Skeletal muscle tissue (tissue), 3 donors: ENCODE measurements at regions not wholly inside any gene's neighbourhood (a gene's known extent, or its start where the extent isn't known, plus 50 kb on each side); places are given as distances from the start of the nearest gene placed in this dataset.

ENCODE experiments used
- H3K27ac ChIP-seq: one replicate; pipeline ENCODE4 v1.7.0; 2013; ENCODE audit warnings: mild to moderate bottlenecking, low read depth, low read length, inconsistent platforms
- H3K27me3 ChIP-seq, 3 donors: one replicate each; pipeline ENCODE4 v1.7.0; 2013; ENCODE audit warnings: low read length in 3 of 3; ENCODE audit not compliant: control insufficient read depth in 3 of 3, insufficient read depth in 3 of 3
- H3K36me3 ChIP-seq, 3 donors: one replicate each; pipeline ENCODE4 v1.7.0; 2013; ENCODE audit warnings: low read length in 3 of 3; ENCODE audit not compliant: control insufficient read depth in 3 of 3, insufficient read depth in 3 of 3
- H3K4me1 ChIP-seq, 3 donors: one replicate each; pipeline ENCODE4 v1.7.0; 2013; ENCODE audit warnings: low read length in 3 of 3, mild to moderate bottlenecking in 3 of 3; ENCODE audit not compliant: control insufficient read depth in 3 of 3, insufficient read depth in 3 of 3
- H3K4me3 ChIP-seq, 3 donors: one replicate each; pipeline ENCODE4 v1.7.0; 2013; ENCODE audit warnings: low read length in 3 of 3
- H3K9ac ChIP-seq, 3 donors: one replicate each; pipeline ENCODE4 v1.7.0; 2013; ENCODE audit warnings: low read length in 3 of 3, mild to moderate bottlenecking in 3 of 3, moderate library complexity in 2 of 3, low read depth in 1 of 3
- H3K9me3 ChIP-seq, 3 donors: one replicate each; pipeline ENCODE4 v1.7.0; 2013; ENCODE audit warnings: low read length in 3 of 3; ENCODE audit not compliant: control insufficient read depth in 3 of 3
- donor health status: Osteomylitis.

- Histone ChIP-seq H3K4me1 (no peaks in the 10 kb centered on the region), H3K27ac (no peak overlapping the region), H3K9ac (no peak overlapping the region), H3K9me3 (no peaks in the 10 kb centered on the region), H3K4me3 (no peak overlapping the region), H3K27me3 (no peaks in the 10 kb centered on the region), H3K36me3 (no peaks in the 10 kb centered on the region)
Observed at GRCh38 chr7:86313842-86314241, 329.9 kb upstream of the GRM3 start.

DNA sequence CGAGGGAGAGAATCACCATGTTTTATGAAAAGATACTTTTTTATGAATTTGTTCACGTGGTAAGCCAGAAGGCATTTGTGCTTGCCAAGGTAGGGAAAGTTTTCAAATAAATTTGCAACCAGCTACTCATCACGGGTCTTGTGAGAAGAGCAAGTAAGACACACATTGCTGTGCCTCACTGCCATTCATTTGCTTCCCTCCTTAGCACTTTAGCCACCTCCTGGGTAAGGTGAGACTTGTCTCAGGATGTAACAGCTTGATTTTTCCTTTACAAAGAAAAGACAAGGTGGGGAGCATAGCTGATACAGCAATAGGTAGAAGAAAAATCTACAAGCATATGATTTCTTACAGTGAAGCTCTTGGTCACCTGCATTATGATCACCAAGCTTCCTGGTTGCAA lies 342.4 kb upstream of the GRM3 start:
- H3K27ac ChIP-seq = no peak overlapping the region
- H3K36me3 ChIP-seq = no peaks in the 10 kb centered on the region
- H3K9ac ChIP-seq = no peak overlapping the region
- H3K4me1 ChIP-seq = no peaks in the 10 kb centered on the region
- no peak overlapping the region for H3K4me3 ChIP-seq
- H3K9me3 ChIP-seq = no peaks in the 10 kb centered on the region
- H3K27me3 ChIP-seq = no peaks in the 10 kb centered on the region

- no peaks in the 10 kb centered on the region for H3K36me3 ChIP-seq
- no peak overlapping the region for H3K9ac ChIP-seq
- H3K27me3 ChIP-seq = no peaks in the 10 kb centered on the region
- no peak overlapping the region for H3K27ac ChIP-seq
- no peaks in the 10 kb centered on the region for H3K9me3 ChIP-seq
- H3K4me1 ChIP-seq = no peaks in the 10 kb centered on the region
- no peak overlapping the region for H3K4me3 ChIP-seq
Observed at GRCh38 chr7:86295526-86295925, 348.2 kb upstream of the GRM3 start.

DNA sequence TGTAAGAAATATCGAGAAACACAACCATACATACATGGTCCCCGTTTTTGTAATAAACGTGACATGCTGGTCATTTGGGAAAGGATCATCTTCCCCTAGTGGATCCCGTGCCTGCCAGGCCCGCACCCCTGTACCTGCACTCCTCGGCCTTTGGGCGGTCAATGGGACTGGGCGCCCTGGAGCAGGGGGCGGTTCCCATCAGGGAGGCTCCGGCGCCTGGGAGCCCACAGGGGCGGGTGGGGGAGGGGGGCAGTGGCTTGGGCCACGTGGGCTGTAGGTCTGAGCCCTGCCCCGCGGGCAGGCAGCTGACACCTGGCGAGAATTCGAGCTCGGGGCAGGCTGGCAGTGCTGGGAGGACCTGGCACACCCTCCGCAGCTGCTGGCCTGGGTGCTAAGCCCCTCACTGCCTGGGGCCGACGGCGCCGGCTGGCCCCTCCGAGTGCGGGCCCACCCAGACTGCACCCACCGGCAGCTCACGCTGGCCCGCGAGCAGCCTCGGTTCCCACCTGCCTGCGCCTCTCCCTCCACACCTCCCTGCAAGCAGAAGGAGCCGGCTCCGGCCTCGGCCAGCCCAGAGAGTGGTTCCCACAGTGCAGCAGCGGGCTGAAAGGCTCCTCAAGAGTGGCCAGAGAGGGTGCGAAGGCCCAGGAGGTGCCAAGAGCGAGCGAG lies 361.6 kb upstream of the GRM3 start:
- H3K27me3 ChIP-seq = no peaks in the 10 kb centered on the region

GRCh38 chr7:86280150-86280549 lies 363.6 kb upstream of the GRM3 start:
- no peak overlapping the region for H3K27ac ChIP-seq
- H3K36me3 ChIP-seq = no peaks in the 10 kb centered on the region
- H3K4me3 ChIP-seq = no peak overlapping the region
- no peaks in the 10 kb centered on the region for H3K27me3 ChIP-seq
- no peak overlapping the region for H3K9ac ChIP-seq
- no peaks in the 10 kb centered on the region for H3K4me1 ChIP-seq
- H3K9me3 ChIP-seq = no peaks in the 10 kb centered on the region

More for the DNA sequence above, 361.6 kb upstream of the GRM3 start:
- H3K9me3 ChIP-seq = no peaks in the 10 kb centered on the region
- H3K4me1 ChIP-seq = no peaks in the 10 kb centered on the region
- H3K9ac ChIP-seq = no peak overlapping the region
- H3K4me3 ChIP-seq = no peak overlapping the region
- H3K27ac ChIP-seq = no peak overlapping the region
- no peaks in the 10 kb centered on the region for H3K36me3 ChIP-seq

DNA sequence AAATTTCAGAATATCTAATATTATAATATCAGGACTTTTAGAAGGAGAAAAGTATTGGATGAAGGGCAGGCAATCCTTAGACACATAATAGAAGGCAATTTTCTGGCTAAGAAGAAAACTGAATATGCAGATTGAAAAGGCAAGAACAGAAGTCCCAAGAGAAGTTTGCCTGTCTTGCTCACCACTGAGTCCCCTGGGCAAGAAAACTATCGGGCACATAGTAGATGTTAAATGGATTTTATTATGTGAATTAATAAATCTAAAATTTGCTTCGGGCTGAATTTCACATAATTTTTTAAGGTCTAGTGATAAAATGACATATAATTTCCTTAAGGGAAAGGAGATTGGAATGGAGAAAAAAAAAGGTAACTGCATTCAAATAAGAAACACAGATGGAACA lies 380.9 kb upstream of the GRM3 start:
- Histone ChIP-seq H3K9me3 (no peaks in the 10 kb centered on the region), H3K27ac (no peak overlapping the region), H3K9ac (no peak overlapping the region), H3K4me1 (no peaks in the 10 kb centered on the region), H3K4me3 (no peak overlapping the region), H3K36me3 (no peaks in the 10 kb centered on the region), H3K27me3 (no peaks in the 10 kb centered on the region)

- no peaks in the 10 kb centered on the region for H3K36me3 ChIP-seq
- H3K4me3 ChIP-seq = no peak overlapping the region
Observed at GRCh38 chr7:86257894-86258293, 385.8 kb upstream of the GRM3 start.

DNA sequence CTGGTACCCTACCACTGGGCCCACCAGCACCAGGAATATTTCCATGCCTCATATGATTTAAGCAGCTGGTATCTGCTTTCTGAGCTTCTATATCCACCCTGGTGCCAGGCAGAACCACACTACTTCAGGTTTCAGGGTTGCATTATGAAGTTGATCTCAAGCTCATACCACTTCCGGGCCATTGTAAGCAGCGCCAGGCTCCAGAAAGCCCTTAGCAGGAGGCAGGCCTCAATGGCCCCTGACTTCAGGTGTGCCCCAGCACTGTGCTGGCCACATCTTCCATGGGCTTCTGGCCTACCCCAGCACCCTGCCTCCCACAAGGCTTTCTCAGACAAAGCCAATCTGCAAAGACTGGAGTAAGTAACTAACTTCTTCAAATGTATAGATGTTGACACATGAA lies 391.3 kb upstream of the GRM3 start:
- Histone ChIP-seq H3K36me3 (no peaks in the 10 kb centered on the region), H3K9ac (no peak overlapping the region), H3K9me3 (peaks cover 0 to 4% (median 0%) of the 10 kb centered on the region in 3 donors), H3K4me1 (no peaks in the 10 kb centered on the region), H3K27ac (no peak overlapping the region), H3K27me3 (no peaks in the 10 kb centered on the region), H3K4me3 (no peak overlapping the region)

More at GRCh38 chr7:86257894-86258293, 385.8 kb upstream of the GRM3 start:
- Histone ChIP-seq H3K9me3 (no peaks in the 10 kb centered on the region), H3K27me3 (no peaks in the 10 kb centered on the region), H3K9ac (no peak overlapping the region), H3K27ac (no peak overlapping the region), H3K4me1 (no peaks in the 10 kb centered on the region)

DNA sequence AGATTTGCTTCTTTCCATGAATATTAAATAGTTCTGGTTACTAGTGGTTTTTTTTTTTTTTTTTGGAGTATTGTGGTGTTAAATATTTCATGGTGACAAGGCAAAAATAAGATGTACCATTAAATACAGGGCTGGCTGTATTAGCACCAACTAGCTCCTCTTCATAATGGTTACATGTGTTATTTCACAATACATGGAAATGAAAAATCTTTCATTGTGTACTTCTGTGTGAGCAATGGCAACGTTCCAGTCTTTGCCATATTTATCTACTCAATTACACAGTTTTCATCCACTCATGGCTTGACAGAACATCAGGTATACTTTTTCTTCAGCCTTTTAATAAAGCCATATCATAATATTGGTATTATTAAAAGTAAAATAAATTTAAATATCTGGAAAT lies 394.7 kb upstream of the GRM3 start:
- no peak overlapping the region for H3K9ac ChIP-seq
- H3K9me3 ChIP-seq = peaks cover 0 to 4% (median 0%) of the 10 kb centered on the region in 3 donors
- no peak overlapping the region for H3K4me3 ChIP-seq
- no peaks in the 10 kb centered on the region for H3K4me1 ChIP-seq
- no peak overlapping the region for H3K27ac ChIP-seq
- no peaks in the 10 kb centered on the region for H3K36me3 ChIP-seq
- H3K27me3 ChIP-seq = no peaks in the 10 kb centered on the region

GRCh38 chr7:86243171-86243570 lies 400.5 kb upstream of the GRM3 start:
- H3K9me3 ChIP-seq = no peaks in the 10 kb centered on the region
- no peaks in the 10 kb centered on the region for H3K36me3 ChIP-seq
- H3K27ac ChIP-seq = no peak overlapping the region
- no peaks in the 10 kb centered on the region for H3K4me1 ChIP-seq
- H3K9ac ChIP-seq = no peak overlapping the region
- H3K27me3 ChIP-seq = no peaks in the 10 kb centered on the region
- no peak overlapping the region for H3K4me3 ChIP-seq
